Islet precursor cell (in vitro differentiated cells): ENCODE measurements at regions not wholly inside any gene's neighbourhood (a gene's known extent, or its start where the extent isn't known, plus 50 kb on each side); places are given as distances from the start of the nearest gene placed in this dataset.

Experiments used
- DNase-seq: peaks from one replicate; pipeline ENCODE4 v3.0.0-alpha.2; 2018

DNA sequence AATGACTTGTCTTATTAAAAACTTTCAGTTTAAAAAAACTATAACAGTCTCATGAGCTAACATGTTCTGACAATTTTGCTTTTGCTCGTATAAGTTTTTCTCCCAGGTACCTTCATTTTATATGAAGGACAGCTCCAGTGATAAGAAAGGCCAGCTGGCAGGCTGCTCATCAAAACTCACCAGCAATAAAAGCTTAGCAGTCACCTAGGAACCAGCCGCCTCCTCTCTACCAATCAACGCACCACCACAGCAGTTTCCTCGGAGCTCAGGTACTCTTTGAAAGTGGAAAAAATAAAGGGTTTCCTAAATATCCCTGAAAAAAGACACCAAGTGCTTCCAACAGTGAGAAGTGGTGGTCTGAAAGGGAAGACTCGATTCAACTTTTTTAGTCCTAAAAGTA lies 100.9 kb upstream of the CCDC150 start:
- DNase-seq: no peak

DNA sequence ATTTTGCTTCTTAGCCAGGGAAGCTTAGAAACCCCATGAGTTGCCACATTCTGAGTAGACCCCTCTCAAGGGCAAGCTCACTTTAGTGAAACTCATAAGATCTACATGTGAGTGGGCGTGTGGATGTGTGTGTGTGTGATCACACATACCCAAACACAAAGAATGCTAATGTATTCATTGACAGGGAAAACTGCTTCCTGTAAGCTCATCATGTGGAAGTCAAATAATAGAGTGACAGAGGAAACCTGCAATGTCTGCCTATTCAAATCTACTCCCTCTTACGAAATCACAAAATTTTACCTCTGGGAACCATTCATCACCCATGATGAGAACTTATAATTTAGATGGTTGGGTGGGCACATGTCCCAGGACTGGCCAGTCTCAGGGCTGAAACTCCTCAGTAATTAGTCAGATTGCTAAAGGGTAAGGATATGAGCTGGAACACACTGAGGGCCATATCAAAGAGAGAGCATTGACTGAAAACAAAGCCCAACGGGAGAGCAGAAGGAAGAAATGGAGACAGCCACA lies 94.5 kb upstream of the CCDC150 start:
- no peak for DNase-seq

DNA sequence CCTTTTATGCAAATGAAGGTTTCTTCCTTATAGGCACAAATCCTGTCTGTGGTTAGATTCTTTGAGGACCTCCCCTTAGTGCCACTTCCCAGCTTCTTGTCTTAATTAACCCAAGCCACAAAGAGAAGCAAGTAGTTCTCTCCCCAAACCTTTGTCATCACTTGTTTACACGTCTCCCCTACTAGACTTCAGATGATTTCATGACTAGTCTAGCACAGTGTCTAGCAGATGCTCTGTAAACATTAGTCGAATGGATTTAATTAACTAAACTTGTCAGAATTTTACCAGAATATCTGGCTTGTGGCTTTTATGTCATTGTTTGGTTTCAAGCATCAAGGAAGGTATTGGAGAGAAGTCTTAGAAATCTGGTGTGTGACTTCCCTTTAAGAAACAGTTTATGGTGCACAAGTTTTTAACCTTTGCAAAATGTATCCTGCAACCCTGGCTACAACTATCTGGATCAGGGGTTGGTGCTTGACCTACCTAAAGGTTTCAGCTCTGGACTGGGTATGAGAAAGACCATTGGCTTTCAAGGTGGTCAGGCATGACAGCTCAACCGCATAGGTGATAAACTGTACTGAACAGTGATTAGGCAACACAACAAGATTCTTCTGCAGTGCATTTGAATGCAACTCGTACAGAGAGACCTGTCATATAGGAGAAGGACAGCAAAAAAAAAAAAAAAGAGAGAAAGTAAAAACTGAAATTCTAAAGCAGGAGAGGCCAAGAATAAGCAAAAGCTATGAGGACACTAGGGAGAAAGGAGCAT lies 93.2 kb upstream of the CCDC150 start:
- no peak for DNase-seq

DNA sequence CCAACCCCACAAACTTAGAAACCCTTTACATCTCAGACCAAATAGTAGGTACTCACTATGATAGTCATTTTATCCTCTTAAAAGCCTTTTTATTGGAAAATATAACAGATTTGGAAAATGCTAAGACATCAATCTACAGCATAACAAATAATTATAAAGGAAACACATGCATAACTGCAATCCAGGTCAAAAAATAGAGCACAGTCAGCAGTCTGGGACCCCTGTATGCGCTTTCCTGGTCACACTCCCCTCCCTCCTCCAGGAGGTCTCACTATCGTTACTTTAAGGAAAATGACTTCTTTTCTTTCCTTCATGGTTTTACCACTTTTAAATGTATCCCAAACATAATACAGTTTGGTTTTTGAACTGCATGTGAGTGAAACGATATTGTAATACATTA lies 90.5 kb upstream of the CCDC150 start:
- no peak for DNase-seq

DNA sequence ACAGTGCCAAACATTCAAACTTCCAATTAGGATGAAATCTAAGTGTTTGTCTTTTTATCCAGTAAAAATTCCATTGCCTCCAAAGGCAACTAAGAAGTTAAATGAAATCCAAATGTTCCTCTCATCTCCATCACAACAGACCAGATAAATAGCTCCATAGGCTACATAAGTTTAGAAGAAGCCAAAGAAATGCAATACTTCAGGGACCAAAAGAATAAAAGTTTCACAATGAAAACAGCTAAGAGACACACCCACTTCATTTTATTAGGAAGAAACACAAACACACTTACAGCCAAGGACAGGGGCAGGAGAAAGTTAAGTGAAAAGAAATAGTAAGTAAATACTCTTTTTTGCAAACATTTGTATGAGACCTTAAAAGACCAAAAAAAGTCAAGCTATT lies 88.5 kb upstream of the CCDC150 start:
- DNase-seq: no peak

DNA sequence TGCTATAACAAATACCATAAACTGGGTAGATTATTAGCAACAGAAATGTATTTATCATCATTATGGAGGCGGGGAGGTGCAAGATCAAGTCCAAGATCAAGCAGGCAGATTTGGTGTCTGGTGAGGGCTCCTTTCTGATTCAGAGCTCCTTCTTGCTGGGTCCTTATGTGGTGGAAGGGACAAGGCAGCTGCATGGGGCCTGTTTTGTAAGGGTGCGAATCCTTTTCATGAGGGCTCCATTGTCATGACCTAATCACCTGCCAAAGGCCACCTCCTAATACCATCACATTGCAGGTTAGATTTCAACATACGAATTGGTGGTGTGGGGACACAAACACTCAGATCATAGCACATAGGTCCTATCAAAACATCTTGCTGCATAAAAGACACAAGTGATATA lies 84.4 kb upstream of the CCDC150 start:
- DNase-seq: no peak

DNA sequence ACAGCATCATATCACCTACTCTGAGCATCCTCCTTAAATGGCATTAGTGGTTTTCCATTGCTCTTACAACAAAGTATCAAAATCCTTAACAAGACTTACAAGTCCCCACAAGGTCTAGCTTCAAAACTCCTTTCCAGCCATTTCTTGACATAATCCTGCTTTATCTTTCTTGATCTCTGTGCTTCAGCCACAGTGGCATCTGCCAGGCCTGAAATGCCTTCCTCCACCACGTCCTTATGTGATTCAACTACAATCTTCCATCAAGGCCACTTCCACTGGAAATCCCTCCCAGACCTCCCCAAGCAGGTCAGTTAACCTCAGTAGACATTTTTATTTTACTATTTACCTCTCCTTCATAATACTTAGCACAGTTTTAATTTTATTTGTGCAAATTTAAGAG lies 83.8 kb upstream of the CCDC150 start:
- no peak for DNase-seq

DNA sequence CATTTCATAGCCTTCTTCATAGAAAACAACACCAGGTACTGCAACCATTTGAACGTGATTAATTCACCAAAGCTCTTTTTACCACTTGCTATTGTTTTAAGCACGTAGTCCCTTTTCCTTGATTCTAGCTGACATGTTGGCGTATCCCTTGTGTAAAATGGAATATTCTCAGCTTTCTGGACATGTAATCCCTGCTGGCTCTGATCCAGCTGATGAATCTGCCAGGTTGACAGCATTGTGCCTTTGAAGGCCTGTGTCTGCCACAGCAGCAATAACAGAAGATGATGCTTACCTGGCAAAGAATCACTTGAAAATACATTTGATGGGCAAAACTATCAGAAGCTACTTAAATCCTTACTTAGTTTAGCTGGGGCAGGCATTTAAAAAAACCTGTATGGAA lies 81.0 kb upstream of the CCDC150 start:
- DNase-seq: no peak

DNA sequence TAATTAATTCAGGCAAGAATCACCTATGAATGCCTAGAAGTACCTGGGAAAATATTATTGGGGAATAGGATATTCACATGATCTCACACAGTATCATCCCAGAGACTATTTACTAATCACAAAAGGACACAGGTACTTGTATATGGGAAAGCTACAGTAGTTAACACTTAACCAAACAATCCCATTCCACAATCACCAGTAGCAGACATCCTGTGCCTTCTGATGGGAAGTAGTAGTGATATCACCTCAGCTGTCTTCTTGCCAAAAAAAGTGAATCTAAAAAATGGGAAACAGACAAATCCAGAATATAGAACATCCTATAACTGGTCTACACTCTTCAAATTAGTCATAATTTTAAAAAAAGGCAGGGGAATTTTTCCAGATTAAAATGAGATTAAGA lies 75.6 kb upstream of the CCDC150 start:
- no peak for DNase-seq

DNA sequence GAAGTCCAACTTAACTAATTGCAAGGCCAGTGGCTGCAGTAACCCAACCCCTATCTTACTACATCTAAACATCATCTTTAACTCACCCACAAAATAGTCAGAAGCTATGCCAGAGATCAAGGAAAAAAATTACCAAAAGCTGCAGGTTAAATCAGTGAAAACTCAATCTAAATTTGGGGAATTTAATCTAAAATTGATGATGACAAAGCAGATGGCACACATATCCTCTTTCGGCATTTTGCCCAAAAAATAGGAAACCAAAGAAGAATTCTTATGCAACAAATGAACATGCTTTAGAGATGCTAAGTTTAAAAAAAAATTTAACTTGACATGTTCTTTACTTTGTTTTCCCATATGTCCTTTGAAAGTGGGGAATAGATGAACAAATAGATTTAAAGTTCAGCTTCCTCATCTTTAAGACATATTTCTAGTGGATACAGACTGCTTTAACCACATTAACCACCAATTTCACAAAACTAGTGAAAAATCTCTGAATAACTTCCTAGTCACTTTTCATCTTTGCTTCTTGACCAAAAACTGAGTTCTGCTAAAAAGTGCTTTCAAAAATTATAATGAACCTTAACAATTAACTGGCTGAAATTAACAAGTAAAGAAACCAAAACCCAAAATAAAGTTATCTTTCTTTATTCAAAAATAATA lies 74.3 kb upstream of the CCDC150 start:
- no peak for DNase-seq

DNA sequence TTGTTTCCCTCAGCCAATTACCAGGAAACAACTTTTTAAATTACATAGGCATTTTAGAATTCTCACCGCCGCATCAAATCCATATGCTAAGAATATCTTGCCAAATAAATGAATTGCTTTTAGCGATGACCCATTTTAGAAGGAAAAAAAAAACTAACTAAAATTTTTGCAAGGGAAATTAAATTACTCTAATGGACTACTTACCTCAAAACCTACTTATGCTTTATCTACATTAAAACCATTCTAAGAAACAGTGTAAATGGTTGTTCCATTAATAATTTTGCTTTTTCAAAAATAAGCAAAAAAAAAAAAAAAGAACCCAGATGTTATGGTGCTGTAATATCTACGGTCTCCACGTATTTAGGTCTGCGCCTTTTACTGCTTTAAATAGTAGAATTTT lies 73.5 kb upstream of the CCDC150 start:
- no peak for DNase-seq

DNA sequence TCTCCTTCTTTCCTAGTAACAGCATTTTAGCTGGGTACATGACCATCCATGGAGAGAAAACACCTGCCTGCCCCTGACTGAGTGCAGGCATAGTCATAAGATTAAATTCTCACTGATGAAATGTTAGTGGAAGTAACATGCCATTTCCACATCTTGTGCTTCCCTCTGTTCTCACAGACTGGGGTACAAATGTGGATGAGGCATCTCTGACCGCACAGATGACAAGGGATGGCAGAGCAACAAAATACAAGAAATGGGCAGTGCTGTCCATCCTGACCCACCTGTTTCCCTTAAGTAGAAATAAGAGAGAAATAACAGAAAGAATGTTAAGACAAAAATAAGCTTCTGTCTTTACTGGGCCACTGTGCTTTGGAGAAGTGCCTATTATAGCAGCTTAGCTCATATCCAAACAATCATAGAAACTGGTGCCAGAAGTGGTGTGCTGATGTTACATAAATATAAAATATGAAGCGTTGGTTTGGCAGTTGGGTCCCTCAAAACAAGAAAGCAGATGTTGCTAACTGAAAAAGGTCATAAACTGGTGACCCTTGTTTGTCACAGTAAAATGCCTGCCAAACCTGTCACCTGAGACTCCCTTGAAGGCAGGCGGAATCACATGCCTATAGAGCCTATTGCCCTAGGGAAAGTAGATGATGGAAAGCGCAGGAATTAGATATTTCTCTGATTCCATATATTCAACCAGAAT lies 72.4 kb upstream of the CCDC150 start:
- DNase-seq: no peak

DNA sequence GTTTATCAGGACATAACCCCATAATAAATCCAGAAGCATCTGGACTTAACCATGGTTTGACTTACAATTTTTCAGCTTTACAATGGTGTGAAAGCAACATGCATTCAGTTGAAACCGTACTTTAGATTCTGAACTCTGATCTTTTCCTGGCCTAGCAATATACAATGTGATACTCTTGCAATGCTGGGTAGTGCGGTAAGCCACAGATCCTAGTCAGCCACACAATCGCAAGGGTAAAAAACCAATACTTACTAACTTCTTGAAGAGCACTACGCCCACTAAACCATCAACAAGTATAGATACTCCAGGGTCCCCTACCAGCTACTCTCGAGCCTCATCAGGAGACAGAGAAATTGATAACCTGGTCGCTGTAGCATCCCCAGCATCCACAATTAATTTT lies 71.0 kb upstream of the CCDC150 start:
- no peak for DNase-seq

DNA sequence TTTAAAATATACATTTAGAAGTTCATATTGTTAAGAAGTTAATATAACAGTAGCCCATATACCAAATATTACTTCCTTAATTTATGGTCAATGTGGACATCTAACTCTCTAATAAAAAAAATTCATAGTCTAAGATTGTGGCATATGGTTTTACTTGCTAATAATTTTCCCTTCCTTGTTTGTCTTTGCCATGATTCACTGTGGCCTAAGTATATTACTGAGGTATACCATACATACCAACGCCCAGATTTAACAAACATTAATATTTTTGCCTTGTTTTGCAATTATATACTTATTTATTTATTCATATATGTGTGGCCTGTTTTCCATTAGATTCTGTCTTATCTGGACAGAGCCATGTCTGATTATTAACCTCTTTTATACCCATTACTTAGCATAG lies 54.6 kb upstream of the CCDC150 start:
- DNase-seq: no peak

DNA sequence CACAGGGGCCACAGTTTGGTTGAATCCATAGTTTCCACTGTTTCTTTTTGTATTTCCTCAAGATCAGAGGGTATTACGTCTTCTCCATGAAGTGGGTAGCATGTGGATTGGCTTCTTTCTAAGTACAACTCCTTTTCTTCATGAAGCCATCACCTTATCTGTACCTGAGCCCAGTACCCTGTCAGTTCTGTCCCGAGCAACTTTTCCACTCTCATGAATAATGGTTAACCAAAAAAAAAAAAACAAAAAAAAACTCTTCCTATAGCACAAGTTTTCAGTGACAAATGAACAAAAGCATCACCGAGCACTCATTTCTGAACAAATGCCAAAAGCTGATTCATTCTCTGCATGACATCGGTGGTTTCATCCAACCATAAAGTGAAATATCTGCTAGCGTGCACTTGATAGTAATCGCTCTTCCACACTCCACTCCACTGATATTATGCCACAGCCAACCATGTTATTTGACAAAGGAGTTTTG lies 53.0 kb upstream of the CCDC150 start:
- DNase-seq: no peak

DNA sequence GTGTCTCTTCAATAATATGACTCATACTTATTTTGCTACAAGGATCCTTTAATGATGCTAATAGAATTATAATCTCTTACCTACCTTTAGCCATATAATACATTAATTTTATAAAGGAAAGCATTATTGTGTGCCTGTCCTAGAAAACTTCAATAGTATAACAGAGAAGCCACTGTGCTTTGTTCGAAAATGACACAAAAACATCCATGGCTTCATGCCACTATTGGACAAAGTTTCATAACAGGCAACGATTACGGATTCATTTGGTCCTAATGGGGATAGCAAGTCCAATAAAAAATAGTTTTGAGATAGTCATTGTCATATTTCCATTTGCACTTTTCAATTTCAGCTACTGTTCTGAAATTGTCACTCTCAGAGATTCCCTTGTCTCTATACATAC lies 52.5 kb upstream of the CCDC150 start:
- DNase-seq: no peak

DNA sequence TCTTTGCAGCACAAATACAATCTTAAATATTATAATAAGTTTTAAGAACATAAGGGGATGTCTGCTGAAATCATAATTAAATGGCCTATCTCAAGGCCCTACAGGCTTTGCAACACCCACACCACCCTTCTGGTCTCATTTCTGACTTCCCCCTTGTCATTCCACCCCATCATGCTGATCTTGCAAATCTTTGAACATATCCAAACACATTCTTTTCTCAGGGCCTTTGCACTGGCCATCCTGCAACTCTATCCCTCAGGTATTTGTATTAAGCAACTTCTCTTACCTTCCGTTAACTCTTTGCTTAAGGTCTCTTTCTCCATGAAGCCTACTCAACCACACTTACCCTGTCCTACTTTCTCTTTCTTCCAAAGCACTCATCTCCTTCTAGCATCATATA lies 51.8 kb upstream of the CCDC150 start:
- DNase-seq: no peak

DNA sequence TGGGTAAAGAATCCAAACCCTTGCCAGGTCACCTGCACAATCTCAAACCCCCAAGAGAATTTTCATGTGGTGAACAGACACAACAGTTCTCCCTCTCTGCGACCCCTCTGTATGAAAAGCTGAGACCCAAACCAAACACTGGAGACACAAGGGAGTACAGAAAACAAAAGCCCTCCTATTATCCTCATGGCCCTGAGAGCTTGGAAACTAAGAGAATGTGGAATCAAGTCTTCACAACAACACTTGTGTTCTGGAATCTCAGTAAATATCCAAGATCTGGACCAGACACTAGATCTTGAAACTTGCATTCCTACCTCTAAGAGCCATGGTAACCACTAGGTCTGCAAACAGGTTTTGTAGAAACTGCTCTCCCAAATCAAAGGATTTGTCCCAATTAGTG lies 50.1 kb upstream of the CCDC150 start:
- DNase-seq: no peak
